Mucosa of descending colon (tissue), 3 donors: ENCODE measurements at regions not wholly inside any gene's neighbourhood (a gene's known extent, or its start where the extent isn't known, plus 50 kb on each side); places are given as distances from the start of the nearest gene placed in this dataset.

ENCODE experiments used
- ATAC-seq: fragments of 200-7000 bp; cut with Tn5 transposase; one replicate; pipeline ENCODE4 v1.9.1; 2020; ENCODE audit warnings: mild to moderate bottlenecking, moderate library complexity
- DNase-seq, 3 donors: peaks; one replicate each; pipeline ENCODE4 v3.0.0-alpha.2; 2020
- H3K36me3 ChIP-seq: fragments of 200-600 bp; one replicate; pipeline ENCODE4 v1.8.0; 2021; ENCODE audit warnings: low read depth, mild to moderate bottlenecking
- H3K4me1 ChIP-seq: fragments of 200-600 bp; one replicate; pipeline ENCODE4 v1.8.0; 2021; ENCODE audit warnings: low read depth, mild to moderate bottlenecking
- H3K4me3 ChIP-seq: fragments of 200-600 bp; one replicate; pipeline ENCODE4 v1.8.0; 2021; ENCODE audit warnings: mild to moderate bottlenecking
- H3K9me3 ChIP-seq: fragments of 200-600 bp; one replicate; pipeline ENCODE4 v1.8.0; 2021; ENCODE audit warnings: mild to moderate bottlenecking
- intact Hi-C, 2 donors: fragments of 100-400 bp; cut with DNase I in 1 of 2; cut with micrococcal nuclease in 1 of 2; formaldehyde crosslinking; loops; one replicate each; pipeline versions ENCODE4 v1.11.0 to v1.11.1; 2022; cut with DNase I, micrococcal nuclease
- TF ChIP-seq, protein P1 (sequence below): fragments of 200-600 bp; IDR thresholded peaks from one replicate; pipeline ENCODE4 v1.8.0; 2022; ENCODE audit warnings: antibody characterized with exemption, mild to moderate bottlenecking
- donor health status: DM: no; HTN: no; CAD: no; lungs with moderate emphysema.
- donor health status: DM: no; HTN: no; CAD: no.
- donor health status: DM: no; HTN: yes; CAD: no.

DNA sequence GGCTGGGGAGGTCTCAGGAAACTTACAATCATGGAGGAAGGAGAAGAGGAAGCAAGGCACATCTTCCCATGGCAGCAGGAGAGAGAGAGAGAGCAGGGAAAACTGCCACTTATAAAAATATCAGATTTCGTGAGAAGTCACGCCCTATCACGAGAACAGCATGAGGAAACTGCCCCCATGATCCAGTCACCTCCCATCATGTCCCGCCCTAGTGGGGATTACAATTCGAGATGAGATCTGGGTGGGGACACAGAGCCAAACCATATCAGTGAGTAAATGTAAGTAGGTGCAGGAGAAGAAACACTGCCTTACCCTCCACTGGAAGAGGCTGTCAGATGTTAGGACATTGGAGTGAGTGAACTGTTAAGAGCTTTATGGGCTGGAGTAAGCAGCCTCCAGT, 270.4 kb downstream of the TFAP2C start:
- Histone ChIP-seq H3K4me1 (no peaks in the 10 kb centered on the region), H3K4me3 (no peak overlapping the region), H3K9me3 (no peaks in the 10 kb centered on the region), H3K36me3 (no peaks in the 10 kb centered on the region)
- intact Hi-C loops = no loop called here
- DNase-seq = no peak
- TF ChIP-seq, protein P1, sequence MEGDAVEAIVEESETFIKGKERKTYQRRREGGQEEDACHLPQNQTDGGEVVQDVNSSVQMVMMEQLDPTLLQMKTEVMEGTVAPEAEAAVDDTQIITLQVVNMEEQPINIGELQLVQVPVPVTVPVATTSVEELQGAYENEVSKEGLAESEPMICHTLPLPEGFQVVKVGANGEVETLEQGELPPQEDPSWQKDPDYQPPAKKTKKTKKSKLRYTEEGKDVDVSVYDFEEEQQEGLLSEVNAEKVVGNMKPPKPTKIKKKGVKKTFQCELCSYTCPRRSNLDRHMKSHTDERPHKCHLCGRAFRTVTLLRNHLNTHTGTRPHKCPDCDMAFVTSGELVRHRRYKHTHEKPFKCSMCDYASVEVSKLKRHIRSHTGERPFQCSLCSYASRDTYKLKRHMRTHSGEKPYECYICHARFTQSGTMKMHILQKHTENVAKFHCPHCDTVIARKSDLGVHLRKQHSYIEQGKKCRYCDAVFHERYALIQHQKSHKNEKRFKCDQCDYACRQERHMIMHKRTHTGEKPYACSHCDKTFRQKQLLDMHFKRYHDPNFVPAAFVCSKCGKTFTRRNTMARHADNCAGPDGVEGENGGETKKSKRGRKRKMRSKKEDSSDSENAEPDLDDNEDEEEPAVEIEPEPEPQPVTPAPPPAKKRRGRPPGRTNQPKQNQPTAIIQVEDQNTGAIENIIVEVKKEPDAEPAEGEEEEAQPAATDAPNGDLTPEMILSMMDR = no peak
- ATAC-seq = no peak

DNA sequence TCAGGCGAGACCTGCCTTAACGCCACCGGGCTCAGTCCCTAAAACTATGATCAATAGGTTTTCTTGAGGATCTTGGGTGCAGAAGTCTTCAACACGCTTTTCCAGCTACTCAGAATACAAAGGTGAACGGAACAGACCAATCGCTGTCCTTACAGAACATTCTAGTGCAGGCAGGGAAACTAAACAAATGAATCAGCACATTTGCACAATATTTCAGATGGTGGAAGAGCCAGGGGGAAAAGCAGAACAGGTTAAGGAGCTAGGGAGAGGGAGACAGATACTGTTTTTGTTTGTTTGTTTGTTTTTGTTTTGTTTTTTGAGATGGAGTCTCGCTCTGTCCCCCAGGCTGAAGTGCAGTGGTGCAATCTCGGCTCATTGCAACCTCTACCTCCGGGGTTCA, 271.1 kb downstream of the TFAP2C start:
- TF ChIP-seq, protein P1 = no peak
- Histone ChIP-seq H3K9me3 (no peaks in the 10 kb centered on the region), H3K36me3 (no peaks in the 10 kb centered on the region), H3K4me1 (no peaks in the 10 kb centered on the region), H3K4me3 (no peak overlapping the region)
- ATAC-seq (no peak), DNase-seq (no peak)
- intact Hi-C loops = no loop called here

DNA sequence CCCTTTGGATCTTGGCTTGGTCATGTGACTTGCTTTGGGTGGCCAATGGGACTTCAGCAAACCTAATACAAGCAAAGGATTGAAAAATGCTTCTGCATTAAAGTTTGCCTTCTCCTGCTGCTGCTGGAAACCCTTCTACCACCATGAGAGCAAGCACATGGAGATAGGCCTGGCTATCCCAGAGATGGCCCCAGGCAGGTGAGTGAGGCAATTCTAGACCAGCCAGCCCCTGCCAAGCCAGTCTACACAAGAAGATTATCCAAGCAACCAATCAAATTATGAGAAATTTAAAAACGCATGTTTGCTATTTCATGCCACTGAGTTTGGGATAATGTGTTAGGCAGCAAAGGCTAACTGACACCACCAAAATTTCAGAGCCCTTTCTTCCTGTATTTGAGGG, 274.3 kb downstream of the TFAP2C start:
- Histone ChIP-seq H3K36me3 (no peaks in the 10 kb centered on the region), H3K9me3 (no peaks in the 10 kb centered on the region), H3K4me3 (no peak overlapping the region), H3K4me1 (no peaks in the 10 kb centered on the region)
- DNase-seq (no peak), ATAC-seq (no peak)
- TF ChIP-seq, protein P1 = no peak
- intact Hi-C loops = no loop called here

DNA sequence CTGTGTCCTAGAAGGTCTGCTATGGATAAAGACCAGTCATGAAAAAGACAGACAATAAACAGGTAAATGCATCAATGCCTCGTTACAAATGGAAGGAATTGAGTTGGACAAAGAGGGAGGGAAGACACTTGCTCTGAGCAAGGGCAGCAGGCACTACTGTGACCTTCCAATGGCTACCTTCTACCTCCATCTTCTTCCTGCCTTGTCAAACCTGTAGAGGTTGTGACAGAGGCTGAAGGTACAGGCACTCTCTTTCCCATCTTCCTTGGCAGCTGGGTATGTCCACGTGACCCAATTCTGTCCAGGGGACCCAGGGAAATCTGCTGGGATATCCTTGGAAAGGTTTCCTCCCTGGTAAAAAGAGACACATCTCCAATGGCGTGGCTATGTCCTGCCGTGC, 274.8 kb downstream of the TFAP2C start:
- H3K9me3 ChIP-seq = no peaks in the 10 kb centered on the region
- ATAC-seq = no peak
- TF ChIP-seq, protein P1 = no peak
- intact Hi-C loops = no loop called here
- H3K4me3 ChIP-seq = no peak overlapping the region
- DNase-seq = no peak
- H3K4me1 ChIP-seq = no peaks in the 10 kb centered on the region
- H3K36me3 ChIP-seq = no peaks in the 10 kb centered on the region

DNA sequence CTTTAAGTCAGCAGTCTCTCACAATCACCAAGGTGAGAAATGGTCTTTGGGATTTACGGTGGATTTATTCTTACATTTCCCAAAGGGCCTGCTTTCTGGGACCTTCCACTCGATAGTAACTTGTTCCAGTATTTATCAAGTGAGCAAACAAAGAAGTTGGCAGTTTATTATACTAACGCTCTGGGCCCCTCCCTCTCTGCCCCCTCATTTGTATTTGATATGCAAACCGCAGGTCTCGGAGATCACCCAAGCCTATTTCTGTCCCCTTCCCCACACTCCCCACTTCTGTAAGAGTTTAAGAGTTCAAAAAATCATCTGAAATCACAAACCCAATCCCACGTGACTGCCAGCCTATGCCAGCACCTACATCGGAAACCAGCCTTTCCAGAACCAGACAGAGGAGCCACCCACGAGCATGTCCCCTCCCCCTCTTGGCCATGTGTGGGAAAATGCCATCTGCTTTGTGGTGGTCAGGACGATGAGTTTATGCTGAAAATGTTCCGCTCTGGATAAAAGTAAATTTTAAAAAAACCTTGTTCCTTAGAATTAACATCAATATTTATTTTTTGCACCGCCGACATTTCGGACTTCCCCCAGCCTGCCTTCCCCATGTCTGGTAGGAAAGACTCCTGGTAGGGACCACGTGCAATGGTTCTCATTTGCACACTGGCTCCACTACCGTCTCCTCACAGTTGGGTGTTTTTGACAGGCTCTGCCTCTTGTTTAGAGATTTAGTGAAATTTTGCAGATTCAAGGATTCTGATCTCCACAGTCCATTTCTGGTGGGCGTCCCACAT, 281.0 kb downstream of the TFAP2C start:
- H3K4me3 ChIP-seq = no peak overlapping the region
- H3K9me3 ChIP-seq = no peaks in the 10 kb centered on the region
- ATAC-seq = no peak
- no peaks in the 10 kb centered on the region for H3K36me3 ChIP-seq
- TF ChIP-seq, protein P1 = no peak
- no peak for DNase-seq
- intact Hi-C loops = no loop called here
- no peaks in the 10 kb centered on the region for H3K4me1 ChIP-seq
